H1 (cell line): ENCODE measurements at regions not wholly inside any gene's neighbourhood (a gene's known extent, or its start where the extent isn't known, plus 50 kb on each side); places are given as distances from the start of the nearest gene placed in this dataset.

Experiments used
- CTCF ChIA-PET: fragments of 300-600 bp; sonication (Branson Sonifier 250); formaldehyde crosslinking; loops from one replicate; lab custom pipeline; 2021; ENCODE audit not compliant: partially characterized antibody; lab: Charles Lee
- POLR2A ChIA-PET: fragments of 300-600 bp; sonication (Branson Sonifier 250); formaldehyde crosslinking; loops from one replicate; lab custom pipeline; 2021; ENCODE audit warnings: inconsistent platforms; ENCODE audit not compliant: partially characterized antibody; lab: Charles Lee
- DNase-seq, 2 experiments: peaks; one replicate each; pipeline versions ENCODE4 v3.0.0 to v3.0.0-alpha.2; 2010 to 2022; ENCODE audit warnings: low spot score in 2 of 2, low read depth in 1 of 2, mixed read lengths in 1 of 2
- FAIRE-seq: peaks from 2 replicates; lab custom pipeline; 2011; peaks lifted over from hg19 to GRCh38; lab: Jason Lieb, UNC
- H2AFZ ChIP-seq: 2 replicates; pipeline ENCODE4 v1.8.1; 2012; ENCODE audit warnings: low read length, inconsistent platforms
- H2AK5ac ChIP-seq: 2 replicates; pipeline ENCODE4 v1.6.1; 2013; ENCODE audit warnings: low read depth, low read length
- H2BK120ac ChIP-seq: replicated peaks from 2 replicates; pipeline ENCODE3; 2013; ENCODE audit warnings: low read depth, low read length, inconsistent platforms
- H2BK12ac ChIP-seq: 2 replicates; pipeline ENCODE4 v1.6.1; 2013; ENCODE audit warnings: low read depth, low read length
- H2BK15ac ChIP-seq: 2 replicates; pipeline ENCODE4 v1.6.1; 2013; ENCODE audit warnings: low read length
- H2BK20ac ChIP-seq: 2 replicates; pipeline ENCODE4 v1.6.1; 2013; ENCODE audit warnings: low read length
- H2BK5ac ChIP-seq: 2 replicates; pipeline ENCODE4 v1.6.1; 2013; ENCODE audit warnings: low read depth, low read length
- H3K14ac ChIP-seq: 2 replicates; pipeline ENCODE4 v1.6.1; 2013; ENCODE audit warnings: inconsistent platforms; ENCODE audit not compliant: insufficient read length
- H3K18ac ChIP-seq: 2 replicates; pipeline ENCODE4 v1.6.1; 2013; ENCODE audit warnings: low read length; ENCODE audit errors: extremely low read depth
- H3K23ac ChIP-seq: 2 replicates; pipeline ENCODE4 v1.6.1; 2013; ENCODE audit warnings: inconsistent platforms; ENCODE audit not compliant: insufficient read length
- H3K23me2 ChIP-seq: 2 replicates; pipeline ENCODE4 v1.6.1; 2013; ENCODE audit warnings: low read depth, low read length
- H3K27ac ChIP-seq: 2 replicates; pipeline ENCODE4 v1.6.1; 2011; ENCODE audit warnings: low read depth, low read length, inconsistent platforms
- H3K27me3 ChIP-seq, 4 experiments: replicated peaks in 1 of 4; 1 replicate in 1 of 4; 2 replicates in 3 of 4; pipeline versions ENCODE4 v1.6.1 to v1.8.1; 2011 to 2013; ENCODE audit warnings: low read length in 3 of 4, mild to moderate bottlenecking in 3 of 4, inconsistent platforms in 2 of 4, mixed read lengths in 2 of 4, moderate library complexity in 1 of 4; ENCODE audit not compliant: control insufficient read depth in 3 of 4, insufficient read depth in 3 of 4; ENCODE audit errors: extremely low read depth in 1 of 4
- H3K36me3 ChIP-seq, 4 experiments: 2 replicates each; pipeline versions ENCODE4 v1.6.1 to v1.8.1; 2011 to 2013; ENCODE audit warnings: mild to moderate bottlenecking in 4 of 4, low read length in 3 of 4, moderate library complexity in 2 of 4, control low read depth in 1 of 4, inconsistent platforms in 1 of 4; ENCODE audit not compliant: insufficient read depth in 4 of 4, control insufficient read depth in 2 of 4
- H3K4ac ChIP-seq: replicated peaks from 2 replicates; pipeline ENCODE3; 2013; ENCODE audit warnings: low read length, low read depth, mixed read lengths, inconsistent platforms; ENCODE audit not compliant: insufficient read length
- H3K4me1 ChIP-seq, 4 experiments: replicated peaks in 1 of 4; 1 replicate in 1 of 4; 2 replicates in 3 of 4; pipeline versions ENCODE4 v1.6.1 to v1.8.1; 2011 to 2013; ENCODE audit warnings: low read length in 3 of 4, inconsistent platforms in 2 of 4, mixed read lengths in 1 of 4; ENCODE audit not compliant: insufficient read depth in 4 of 4, control insufficient read depth in 3 of 4
- H3K4me2 ChIP-seq, 2 experiments: 2 replicates each; pipeline versions ENCODE4 v1.6.1 to v1.8.1; 2011 to 2013; ENCODE audit warnings: low read depth in 2 of 2, low read length in 2 of 2, control low read depth in 1 of 2, inconsistent platforms in 1 of 2, mild to moderate bottlenecking in 1 of 2; ENCODE audit not compliant: insufficient read depth in 1 of 2
- H3K4me3 ChIP-seq, 4 experiments: fragments of 200-600, 300-600 bp in 1 of 4; sonication (generic), shearing (Covaris generic), sonication (Bioruptor Twin) in 1 of 4; 2 replicates each; pipeline versions ENCODE4 v1.5.1 to v1.8.1; 2011 to 2016; ENCODE audit warnings: low read length in 4 of 4, low read depth in 3 of 4, control low read depth in 2 of 4, inconsistent platforms in 2 of 4, mild to moderate bottlenecking in 2 of 4, mixed read lengths in 1 of 4, moderate library complexity in 1 of 4; ENCODE audit not compliant: insufficient read depth in 2 of 4; ENCODE audit errors: extremely low read depth in 1 of 4
- H3K56ac ChIP-seq: replicated peaks from 2 replicates; pipeline ENCODE3; 2013; ENCODE audit warnings: low read depth, mild to moderate bottlenecking, mixed read lengths, low read length, inconsistent platforms; ENCODE audit not compliant: insufficient read length
- H3K79me1 ChIP-seq: 2 replicates; pipeline ENCODE4 v1.6.1; 2013; ENCODE audit warnings: low read depth, low read length, control low read depth
- H3K79me2 ChIP-seq, 2 experiments: 2 replicates each; pipeline versions ENCODE4 v1.6.1 to v1.8.1; 2012 to 2013; ENCODE audit warnings: low read length in 2 of 2, mild to moderate bottlenecking in 2 of 2, inconsistent platforms in 1 of 2; ENCODE audit not compliant: insufficient read depth in 2 of 2, control insufficient read depth in 1 of 2
- H3K9ac ChIP-seq, 4 experiments: replicated peaks in 1 of 4; 1 replicate in 1 of 4; 2 replicates in 3 of 4; pipeline versions ENCODE4 v1.6.1 to v1.8.1; 2011 to 2013; ENCODE audit warnings: low read depth in 3 of 4, low read length in 3 of 4, control low read depth in 2 of 4, mild to moderate bottlenecking in 2 of 4, moderate library complexity in 2 of 4, inconsistent platforms in 1 of 4; ENCODE audit errors: extremely low read depth in 1 of 4
- H3K9me3 ChIP-seq, 2 experiments: 2 replicates each; pipeline versions ENCODE4 v1.6.1 to v1.8.1; 2012 to 2013; ENCODE audit warnings: mild to moderate bottlenecking in 2 of 2, moderate library complexity in 2 of 2, control low read depth in 1 of 2, inconsistent platforms in 1 of 2, low read depth in 1 of 2, low read length in 1 of 2, mixed read lengths in 1 of 2; ENCODE audit not compliant: insufficient read depth in 2 of 2
- H4K20me1 ChIP-seq, 2 experiments: replicated peaks in 1 of 2; 2 replicates each; pipeline versions ENCODE3 to v1.8.1; 2011 to 2013; ENCODE audit warnings: inconsistent platforms in 2 of 2, low read length in 2 of 2, mild to moderate bottlenecking in 1 of 2; ENCODE audit not compliant: insufficient read depth in 2 of 2, control insufficient read depth in 1 of 2
- H4K5ac ChIP-seq: 2 replicates; pipeline ENCODE4 v1.6.1; 2013; ENCODE audit warnings: low read length, low read depth, mixed read lengths, inconsistent platforms; ENCODE audit not compliant: insufficient read length
- H4K8ac ChIP-seq: 2 replicates; pipeline ENCODE4 v1.8.0; 2013; ENCODE audit warnings: mild to moderate bottlenecking, moderate library complexity, low read length, inconsistent platforms; ENCODE audit not compliant: insufficient read depth; ENCODE audit errors: extremely low read depth
- H4K91ac ChIP-seq: replicated peaks from 2 replicates; pipeline ENCODE3; 2013; ENCODE audit warnings: low read length, mixed read lengths, inconsistent platforms; ENCODE audit not compliant: insufficient read length
- ASH2L ChIP-seq: fragments of 200-600, 300-600 bp; sonication (generic); IDR thresholded peaks from one replicate; pipeline ENCODE4 v1.7.1; 2017; ENCODE audit warnings: low read length
- CTCF ChIP-seq, 3 experiments: IDR thresholded peaks; 1 replicate in 2 of 3; 2 replicates in 1 of 3; pipeline versions ENCODE4 v1.5.1 to v1.6.1; 2011; ENCODE audit warnings: low read length in 3 of 3, mild to moderate bottlenecking in 3 of 3, inconsistent platforms in 2 of 3, low read depth in 1 of 3, moderate library complexity in 1 of 3; ENCODE audit not compliant: insufficient read depth in 1 of 3; ENCODE audit errors: control extremely low read depth in 1 of 3
- FOSL1 ChIP-seq: IDR thresholded peaks from 2 replicates; pipeline ENCODE4 v1.6.1; 2011; ENCODE audit warnings: mild to moderate bottlenecking, low read depth, low read length, moderate library complexity; ENCODE audit not compliant: insufficient read depth
- KDM4A ChIP-seq: IDR thresholded peaks from one replicate; pipeline ENCODE4 v1.7.1; 2012; ENCODE audit warnings: low read depth, mild to moderate bottlenecking, moderate library complexity, low read length, inconsistent platforms; ENCODE audit not compliant: severe bottlenecking
- NRF1 ChIP-seq: IDR thresholded peaks from 2 replicates; pipeline ENCODE4 v1.6.1; 2011; ENCODE audit warnings: mild to moderate bottlenecking, low read depth, low read length, improper control_type of control experiment
- SIRT6 ChIP-seq: IDR thresholded peaks from one replicate; pipeline ENCODE4 v1.7.1; 2012; ENCODE audit warnings: low read length, inconsistent platforms
- SUZ12 ChIP-seq: fragments of 200-600 bp; sonication (generic); IDR thresholded peaks from 2 replicates; pipeline ENCODE4 v1.6.1; 2012; ENCODE audit warnings: mild to moderate bottlenecking, inconsistent platforms, low read length, moderate library complexity, mixed read lengths
- TAF7 ChIP-seq: optimal IDR thresholded peaks from 2 replicates; pipeline ENCODE3; 2011; ENCODE audit warnings: low read depth, mild to moderate bottlenecking, inconsistent platforms, low read length, moderate library complexity, borderline replicate concordance
- USF2 ChIP-seq: IDR thresholded peaks from 2 replicates; pipeline ENCODE4 v1.6.1; 2011; ENCODE audit warnings: low read length, improper control_type of control experiment
- WGBS, 2 experiments: shearing (Covaris generic) in 1 of 2; methylation state at CpG; one replicate each; pipeline versions ENCODE4 v1.1.6 to v1.1.7; 2013 to 2015; ENCODE audit warnings: low lambda C conversion rate in 2 of 2, mixed read lengths in 2 of 2, inconsistent platforms in 1 of 2, low coverage in 1 of 2, missing lambda C conversion rate in 1 of 2; ENCODE audit not compliant: insufficient replicate concordance in 2 of 2, insufficient coverage in 1 of 2, insufficient read length in 1 of 2; ENCODE audit errors: extremely low coverage in 1 of 2, missing lambda C conversion rate in 1 of 2; 5-methylcytosine and 5-hydroxymethylcytosine counted together

- no peak for FAIRE-seq
- no peak for DNase-seq
- H2AK5ac ChIP-seq, result no peak overlapping the region
- no peak overlapping the region for H3K4ac ChIP-seq
- no peaks in the 10 kb centered on the region for H3K79me1 ChIP-seq
- POLR2A ChIA-PET, result no interaction called here
- no peak overlapping the region for H4K8ac ChIP-seq
- H3K23ac ChIP-seq, result no peak overlapping the region
- CTCF ChIA-PET, result interaction anchor here (0.6 to 0.7 kb wide), 2 partner anchors 681 to 820 kb away, joined by 3 read pairs; no protein-coding TSS in a partner anchor
- H3K23me2 ChIP-seq, result no peaks in the 10 kb centered on the region
- H2BK120ac ChIP-seq, result no peak overlapping the region
- no peak overlapping the region for H4K91ac ChIP-seq
- no peak overlapping the region for H3K14ac ChIP-seq
- H3K27me3 ChIP-seq, result no peaks in the 10 kb centered on the region
- no peaks in the 10 kb centered on the region for H3K4me1 ChIP-seq
- H2BK15ac ChIP-seq, result no peak overlapping the region
- H3K27ac ChIP-seq, result no peak overlapping the region
- no peak overlapping the region for H4K5ac ChIP-seq
- no peak overlapping the region for H2BK12ac ChIP-seq
- no peak overlapping the region for H2AFZ ChIP-seq
- H3K9me3 ChIP-seq, result no peaks in the 10 kb centered on the region
- 87% methylated on average over 1 of the region's 1 CpG; no CpG with 5 or more reads in 1 of the 2 experiments for WGBS, 2 experiments
- H2BK5ac ChIP-seq, result no peak overlapping the region
- H3K4me2 ChIP-seq, result no peak overlapping the region
- no peak overlapping the region for H3K9ac ChIP-seq
- no peak overlapping the region for H2BK20ac ChIP-seq
- no peak overlapping the region for H3K18ac ChIP-seq
- H4K20me1 ChIP-seq, result no peaks in the 10 kb centered on the region
- H3K4me3 ChIP-seq, result no peak overlapping the region
- no peaks in the 10 kb centered on the region for H3K79me2 ChIP-seq
- no peak overlapping the region for H3K56ac ChIP-seq
- H3K36me3 ChIP-seq, result no peaks in the 10 kb centered on the region
- TF ChIP-seq CTCF (IDR thresholded peaks at IDR 0.05; ENCODE audit: control extremely low read depth in 1 of 3, insufficient read depth in 1 of 3, low read depth in 1 of 3, low read length in 3 of 3) (no peak), KDM4A (no peak), TAF7 (no peak), NRF1 (no peak), FOSL1 (no peak), SUZ12 (no peak), USF2 (no peak), ASH2L (no peak), SIRT6 (no peak)
Observed at GRCh38 chr16:79754081-79754480, 153.5 kb upstream of the MAF start.
